Vagina (tissue), 2 donors: ENCODE measurements at regions not wholly inside any gene's neighbourhood (a gene's known extent, or its start where the extent isn't known, plus 50 kb on each side); places are given as distances from the start of the nearest gene placed in this dataset.

ENCODE experiments used
- POLR2A ChIP-seq, 2 donors: fragments of 450-650 bp; IDR thresholded peaks; one replicate each; pipeline ENCODE4 v1.6.1; 2017; ENCODE audit warnings: antibody characterized with exemption in 2 of 2, mild to moderate bottlenecking in 2 of 2, moderate library complexity in 2 of 2
- TF ChIP-seq, protein P1 (sequence below), 3 experiments: fragments of 450-650 bp in 2 of 3; fragments of 200-600 bp in 1 of 3; sonication (generic) in 1 of 3; IDR thresholded peaks; one replicate each; pipeline ENCODE4 v1.5.1; 2017 to 2019; ENCODE audit warnings: antibody characterized with exemption in 3 of 3, mild to moderate bottlenecking in 2 of 3, moderate library complexity in 2 of 3

GRCh38 chr10:88178758-88179157 is 315.3 kb downstream of the PTEN start:
- no peak for TF ChIP-seq POLR2A (IDR thresholded peaks at IDR 0.05)
- TF ChIP-seq, protein P1, sequence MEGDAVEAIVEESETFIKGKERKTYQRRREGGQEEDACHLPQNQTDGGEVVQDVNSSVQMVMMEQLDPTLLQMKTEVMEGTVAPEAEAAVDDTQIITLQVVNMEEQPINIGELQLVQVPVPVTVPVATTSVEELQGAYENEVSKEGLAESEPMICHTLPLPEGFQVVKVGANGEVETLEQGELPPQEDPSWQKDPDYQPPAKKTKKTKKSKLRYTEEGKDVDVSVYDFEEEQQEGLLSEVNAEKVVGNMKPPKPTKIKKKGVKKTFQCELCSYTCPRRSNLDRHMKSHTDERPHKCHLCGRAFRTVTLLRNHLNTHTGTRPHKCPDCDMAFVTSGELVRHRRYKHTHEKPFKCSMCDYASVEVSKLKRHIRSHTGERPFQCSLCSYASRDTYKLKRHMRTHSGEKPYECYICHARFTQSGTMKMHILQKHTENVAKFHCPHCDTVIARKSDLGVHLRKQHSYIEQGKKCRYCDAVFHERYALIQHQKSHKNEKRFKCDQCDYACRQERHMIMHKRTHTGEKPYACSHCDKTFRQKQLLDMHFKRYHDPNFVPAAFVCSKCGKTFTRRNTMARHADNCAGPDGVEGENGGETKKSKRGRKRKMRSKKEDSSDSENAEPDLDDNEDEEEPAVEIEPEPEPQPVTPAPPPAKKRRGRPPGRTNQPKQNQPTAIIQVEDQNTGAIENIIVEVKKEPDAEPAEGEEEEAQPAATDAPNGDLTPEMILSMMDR (IDR thresholded peaks at IDR 0.05): no peak
